HCT116 (cell line): ENCODE measurements at regions not wholly inside any gene's neighbourhood (a gene's known extent, or its start where the extent isn't known, plus 50 kb on each side); places are given as distances from the start of the nearest gene placed in this dataset.

Experiments used
- ATAC-seq: fragments of 200-7000 bp; cut with Tn5 transposase; 2 replicates; pipeline ENCODE4 v1.9.1; 2020; ENCODE audit warnings: mild to moderate bottlenecking, moderate library complexity
- BruUV-seq: library from RNA; stranded (reverse); fragments of 400-500 nt; replicated peaks from 2 replicates; lab custom pipeline; 2021; lab: Mats Ljungman, UMichigan
- CTCF ChIA-PET: fragments of 300-600 bp; sonication (Branson Sonifier 250); formaldehyde crosslinking; loops from one replicate; lab custom pipeline; 2021; ENCODE audit warnings: antibody characterized with exemption; lab: Charles Lee
- POLR2A ChIA-PET: fragments of 300-600, 350-600 bp; sonication (Branson Sonifier 250); formaldehyde crosslinking; loops from one replicate; lab custom pipeline; 2021; ENCODE audit warnings: antibody characterized with exemption; lab: Charles Lee
- RAD21 ChIA-PET, 2 experiments: fragments of 300-600 bp; sonication (Branson Sonifier 250); formaldehyde crosslinking; loops; one replicate each; lab custom pipeline; 2023; ENCODE audit warnings: low total read pairs in 2 of 2; ENCODE audit not compliant: uncharacterized antibody in 2 of 2, unreplicated experiment in 2 of 2, low non-redundant PET in 1 of 2; lab: Charles Lee
- DNase-seq: peaks from one replicate; pipeline ENCODE4 v3.0.0-alpha.2; 2010; ENCODE audit warnings: low read depth, low spot score
- H2AFZ ChIP-seq: fragments of 200-600 bp; shearing (Covaris generic), sonication (generic); 2 replicates; pipeline ENCODE4 v1.6.1; 2017; ENCODE audit warnings: low read depth, mixed run types, mixed read lengths, antibody characterized with exemption, low read length; ENCODE audit not compliant: poor library complexity, severe bottlenecking
- H3K27ac ChIP-seq: 2 replicates; pipeline ENCODE4 v1.5.1; 2012; ENCODE audit warnings: low read depth, low read length
- H3K27me3 ChIP-seq: fragments of 200-600 bp; sonication (generic); 2 replicates; pipeline ENCODE4 v1.6.1; 2016; ENCODE audit warnings: mixed run types, low read length, mixed read lengths; ENCODE audit not compliant: insufficient read depth
- H3K36me3 ChIP-seq, 2 experiments: fragments of 200-500 bp in 1 of 2; fragments of 200-600 bp in 1 of 2; sonication (Bioruptor generic) in 1 of 2; sonication (generic) in 1 of 2; 2 replicates each; pipeline versions ENCODE4 v1.5.1 to v1.6.1; 2014 to 2016; ENCODE audit warnings: low read length in 2 of 2, inconsistent platforms in 1 of 2, mixed read lengths in 1 of 2, mixed run types in 1 of 2; ENCODE audit not compliant: insufficient read depth in 2 of 2, control insufficient read depth in 1 of 2
- H3K4me1 ChIP-seq, 2 experiments: fragments of 200-600 bp in 1 of 2; sonication (generic) in 1 of 2; 2 replicates each; pipeline versions ENCODE4 v1.5.1 to v1.6.1; 2012 to 2017; ENCODE audit warnings: low read length in 2 of 2, inconsistent platforms in 1 of 2, mild to moderate bottlenecking in 1 of 2, mixed read lengths in 1 of 2, mixed run types in 1 of 2, moderate library complexity in 1 of 2; ENCODE audit not compliant: insufficient read depth in 2 of 2, control insufficient read depth in 1 of 2
- H3K4me2 ChIP-seq: fragments of 200-600 bp; sonication (generic); 2 replicates; pipeline ENCODE4 v1.6.1; 2017; ENCODE audit warnings: mixed run types, low read length, mixed read lengths
- H3K4me3 ChIP-seq, 2 experiments: fragments of 200-600 bp in 1 of 2; sonication (generic) in 1 of 2; replicated peaks in 1 of 2; 2 replicates each; pipeline ENCODE4 v1.5.1; 2011 to 2016; ENCODE audit warnings: low read length in 2 of 2, control low read depth in 1 of 2, low read depth in 1 of 2, mild to moderate bottlenecking in 1 of 2, mixed read lengths in 1 of 2, mixed run types in 1 of 2
- H3K79me2 ChIP-seq: fragments of 200-600 bp; sonication (generic); 2 replicates; pipeline ENCODE4 v1.6.1; 2017; ENCODE audit warnings: mild to moderate bottlenecking, mixed run types, low read length, moderate library complexity, mixed read lengths; ENCODE audit not compliant: insufficient read depth
- H3K9ac ChIP-seq: fragments of 200-600 bp; sonication (generic); 2 replicates; pipeline ENCODE4 v1.6.1; 2016; ENCODE audit warnings: low read length, mixed read lengths
- H3K9me2 ChIP-seq: fragments of 200-600 bp; sonication (generic), shearing (Covaris generic); 2 replicates; pipeline ENCODE4 v1.6.1; 2017; ENCODE audit warnings: mixed run types, mild to moderate bottlenecking, moderate library complexity; ENCODE audit not compliant: insufficient read depth
- H3K9me3 ChIP-seq, 2 experiments: fragments of 200-500 bp in 1 of 2; fragments of 200-600 bp in 1 of 2; sonication (Bioruptor generic) in 1 of 2; sonication (generic) in 1 of 2; 2 replicates each; pipeline ENCODE4 v1.6.1; 2014 to 2017; ENCODE audit warnings: low read length in 2 of 2, mixed read lengths in 2 of 2, inconsistent platforms in 1 of 2, low read depth in 1 of 2, mild to moderate bottlenecking in 1 of 2, mixed run types in 1 of 2, moderate library complexity in 1 of 2; ENCODE audit not compliant: control insufficient read depth in 1 of 2, insufficient read depth in 1 of 2
- H4K20me1 ChIP-seq: fragments of 200-600 bp; sonication (generic), shearing (Covaris generic); 2 replicates; pipeline ENCODE4 v1.6.1; 2017; ENCODE audit warnings: mixed run types, mild to moderate bottlenecking, moderate library complexity; ENCODE audit not compliant: insufficient read depth
- CEBPB ChIP-seq: IDR thresholded peaks from 2 replicates; pipeline ENCODE4 v1.6.1; 2012; ENCODE audit warnings: low read depth
- EGR1 ChIP-seq: IDR thresholded peaks from 2 replicates; pipeline ENCODE4 v1.6.1; 2012; ENCODE audit warnings: low read depth
- JUND ChIP-seq: IDR thresholded peaks from 2 replicates; pipeline ENCODE4 v1.6.1; 2012
- POLR2AphosphoS5 ChIP-seq: IDR thresholded peaks from 2 replicates; pipeline ENCODE4 v1.6.1; 2011; ENCODE audit warnings: mild to moderate bottlenecking, low read depth, low read length, moderate library complexity
- SP1 ChIP-seq: IDR thresholded peaks from 2 replicates; pipeline ENCODE4 v1.6.1; 2012; ENCODE audit warnings: low read depth
- TCF7L2 ChIP-seq: IDR thresholded peaks from 2 replicates; pipeline ENCODE4 v1.7.0; 2011; ENCODE audit warnings: borderline replicate concordance, inconsistent platforms; ENCODE audit not compliant: insufficient read depth, insufficient read length; ENCODE audit errors: extremely low read depth
- YY1 ChIP-seq: IDR thresholded peaks from 2 replicates; pipeline ENCODE4 v1.6.1; 2011; ENCODE audit warnings: low read length, low read depth, moderate library complexity, mild to moderate bottlenecking; ENCODE audit not compliant: insufficient replicate concordance; ENCODE audit errors: extremely low read depth
- ZNF274 ChIP-seq: fragments of 200-500 bp; sonication (Bioruptor generic); IDR thresholded peaks from 2 replicates; pipeline ENCODE4 v1.6.1; 2014; ENCODE audit warnings: mild to moderate bottlenecking, low read depth, low read length, inconsistent platforms
- intact Hi-C: fragments of 100-400 bp; cut with micrococcal nuclease; formaldehyde crosslinking; loops from 2 replicates; pipeline ENCODE4 v1.10.0; 2022
- TF ChIP-seq, protein P1 (sequence below), 3 experiments: fragments of 200-600 bp in 1 of 3; sonication (generic) in 1 of 3; IDR thresholded peaks in 2 of 3; conservative IDR thresholded peaks in 1 of 3; 2 replicates each; pipeline ENCODE4 v1.5.1; 2012 to 2017; ENCODE audit warnings: low read depth in 2 of 3, low read length in 2 of 3, antibody characterized with exemption in 1 of 3, borderline replicate concordance in 1 of 3, control low read depth in 1 of 3, mild to moderate bottlenecking in 1 of 3, mixed read lengths in 1 of 3, mixed run types in 1 of 3, moderate library complexity in 1 of 3; ENCODE audit not compliant: insufficient read depth in 1 of 3
- TF ChIP-seq, protein P2 (sequence below): IDR thresholded peaks from 2 replicates; pipeline ENCODE4 v1.6.1; 2012

DNA sequence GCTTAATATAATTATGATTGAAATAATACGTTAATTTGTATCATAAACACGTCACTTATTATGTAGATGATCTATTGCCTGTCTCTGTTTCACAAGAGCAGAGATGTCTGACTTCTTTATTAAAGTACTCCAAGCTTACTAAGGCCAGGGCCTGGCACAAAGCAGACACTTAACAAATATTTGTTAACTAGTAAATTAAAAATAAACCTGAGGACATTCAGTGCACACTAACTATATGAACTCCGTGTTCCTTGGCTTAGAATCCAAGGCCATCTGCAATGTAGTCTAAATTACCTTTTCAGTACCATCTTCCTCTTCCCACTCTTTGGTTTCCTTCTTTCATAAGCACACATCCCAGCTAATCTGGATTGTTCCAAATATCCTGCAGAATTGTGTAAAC lies 210.8 kb upstream of the SOX9 start:
- POLR2A ChIA-PET = no interaction called here
- no peak overlapping the region for H3K4me3 ChIP-seq
- no peaks in the 10 kb centered on the region for H3K4me1 ChIP-seq
- TF ChIP-seq ZNF274 = no peak
- TF ChIP-seq, protein P1, sequence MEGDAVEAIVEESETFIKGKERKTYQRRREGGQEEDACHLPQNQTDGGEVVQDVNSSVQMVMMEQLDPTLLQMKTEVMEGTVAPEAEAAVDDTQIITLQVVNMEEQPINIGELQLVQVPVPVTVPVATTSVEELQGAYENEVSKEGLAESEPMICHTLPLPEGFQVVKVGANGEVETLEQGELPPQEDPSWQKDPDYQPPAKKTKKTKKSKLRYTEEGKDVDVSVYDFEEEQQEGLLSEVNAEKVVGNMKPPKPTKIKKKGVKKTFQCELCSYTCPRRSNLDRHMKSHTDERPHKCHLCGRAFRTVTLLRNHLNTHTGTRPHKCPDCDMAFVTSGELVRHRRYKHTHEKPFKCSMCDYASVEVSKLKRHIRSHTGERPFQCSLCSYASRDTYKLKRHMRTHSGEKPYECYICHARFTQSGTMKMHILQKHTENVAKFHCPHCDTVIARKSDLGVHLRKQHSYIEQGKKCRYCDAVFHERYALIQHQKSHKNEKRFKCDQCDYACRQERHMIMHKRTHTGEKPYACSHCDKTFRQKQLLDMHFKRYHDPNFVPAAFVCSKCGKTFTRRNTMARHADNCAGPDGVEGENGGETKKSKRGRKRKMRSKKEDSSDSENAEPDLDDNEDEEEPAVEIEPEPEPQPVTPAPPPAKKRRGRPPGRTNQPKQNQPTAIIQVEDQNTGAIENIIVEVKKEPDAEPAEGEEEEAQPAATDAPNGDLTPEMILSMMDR (IDR thresholded peaks at IDR 0.05 in 2 of 3, conservative IDR thresholded peaks at IDR 0.05 in 1 of 3; ENCODE audit: borderline replicate concordance in 1 of 3, insufficient read depth in 1 of 3, low read depth in 2 of 3, low read length in 2 of 3) = no peak
- TF ChIP-seq TCF7L2 = no peak
- no peak for TF ChIP-seq POLR2AphosphoS5
- TF ChIP-seq CEBPB = no peak
- no peak for TF ChIP-seq SP1
- TF ChIP-seq JUND = no peak
- TF ChIP-seq, protein P2, sequence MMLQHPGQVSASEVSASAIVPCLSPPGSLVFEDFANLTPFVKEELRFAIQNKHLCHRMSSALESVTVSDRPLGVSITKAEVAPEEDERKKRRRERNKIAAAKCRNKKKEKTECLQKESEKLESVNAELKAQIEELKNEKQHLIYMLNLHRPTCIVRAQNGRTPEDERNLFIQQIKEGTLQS = no peak
- no peak for TF ChIP-seq EGR1
- TF ChIP-seq YY1 = no peak
- H3K27ac ChIP-seq = no peak overlapping the region
- BruUV-seq = no TSS peak
- DNase-seq (no peak), ATAC-seq (no peak)
- intact Hi-C loops = no loop called here
- H3K36me3 ChIP-seq = no peaks in the 10 kb centered on the region
- no peak overlapping the region for H2AFZ ChIP-seq
- RAD21 ChIA-PET = interaction anchor here in 1 of 2 experiments (0.6 kb wide), 1 partner anchor 235 kb away, joined by 3 read pairs; no protein-coding TSS in a partner anchor
- no peaks in the 10 kb centered on the region for H3K9me3 ChIP-seq
- CTCF ChIA-PET = no interaction called here
- no peaks in the 10 kb centered on the region for H3K9me2 ChIP-seq
- no peaks in the 10 kb centered on the region for H3K79me2 ChIP-seq
- H3K4me2 ChIP-seq = no peak overlapping the region
- no peaks in the 10 kb centered on the region for H4K20me1 ChIP-seq
- H3K9ac ChIP-seq = no peak overlapping the region
- H3K27me3 ChIP-seq = no peaks in the 10 kb centered on the region
